ENCODE measurements at regions not wholly inside any gene's neighbourhood (a gene's known extent, or its start where the extent isn't known, plus 50 kb on each side); places are given as distances from the start of the nearest gene placed in this dataset.

DNA sequence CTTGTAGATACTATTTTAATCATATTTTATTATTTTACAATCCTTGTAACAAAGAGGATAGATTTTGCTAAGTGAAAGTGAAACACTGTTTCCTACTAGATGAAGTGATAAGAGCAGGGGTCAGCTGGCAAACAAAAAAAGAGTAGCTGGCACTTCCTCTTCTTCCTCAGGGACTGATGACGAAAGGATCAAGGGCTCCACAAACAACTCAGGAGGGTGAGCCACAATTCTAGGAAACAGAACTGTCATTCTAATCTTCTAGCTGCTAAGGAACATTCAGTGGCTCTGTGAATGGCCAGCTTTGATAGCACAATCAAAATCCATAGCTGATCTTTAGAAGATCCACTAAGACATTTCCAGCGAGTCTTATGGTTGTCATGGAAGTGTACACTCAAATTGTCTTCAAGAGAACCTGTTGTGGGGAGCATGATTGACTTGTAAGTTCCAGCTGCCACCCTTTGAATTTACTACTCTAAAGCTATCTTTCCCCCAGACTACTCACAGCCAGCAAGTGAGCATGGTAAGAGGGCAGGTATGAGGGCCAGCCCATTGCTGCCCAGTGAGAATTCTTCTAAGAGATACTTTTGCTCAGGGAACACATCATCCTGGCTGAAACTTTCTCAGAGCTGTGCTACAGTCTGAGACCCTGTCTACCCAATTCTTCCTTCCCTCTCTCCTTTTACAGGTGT, 275.7 kb upstream of the RASGEF1B start:
- intact Hi-C loops (cut with DNase I; ENCODE audit: low total_unique reads), result no loop called here
- Histone ChIP-seq H3K4me3 (no peak overlapping the region), H3K27ac (no peak overlapping the region), H3K4me1 (no peaks in the 10 kb centered on the region), H3K36me3 (ENCODE audit: low read depth, missing control alignments) (no peaks in the 10 kb centered on the region), H3K27me3 (no peaks in the 10 kb centered on the region), H3K9me3 (no peaks in the 10 kb centered on the region)
- TF ChIP-seq POLR2A (IDR thresholded peaks at IDR 0.05) (no peak), CTCF (IDR thresholded peaks at IDR 0.05) (no peak)
- DNase-seq, result no peak
- 56 to 70% methylated on average over 2 of the region's 2 CpGs for WGBS, 2 donors

DNA sequence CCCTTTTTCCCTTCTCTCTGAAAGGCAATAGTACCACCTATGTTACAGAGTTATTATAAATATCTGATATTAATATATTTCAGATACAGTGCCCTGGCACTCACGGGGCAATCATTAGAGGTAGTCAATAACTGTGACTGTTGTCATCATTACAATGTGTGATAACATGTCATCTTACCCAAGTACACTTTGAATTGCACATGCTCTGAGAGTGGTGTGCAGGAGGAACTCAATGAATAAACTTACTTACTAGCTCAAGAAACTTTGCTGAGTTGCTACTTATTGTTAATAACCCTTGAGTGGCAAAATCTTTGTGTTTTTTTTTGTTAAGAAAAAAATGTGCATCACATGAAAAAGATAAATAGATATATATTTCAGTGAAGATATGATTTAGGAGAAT, 275.1 kb upstream of the RASGEF1B start:
- 72 to 94% methylated on average over 1 of the region's 1 CpG for WGBS, 2 donors
- Histone ChIP-seq H3K27me3 (no peaks in the 10 kb centered on the region), H3K4me3 (no peak overlapping the region), H3K9me3 (no peaks in the 10 kb centered on the region), H3K36me3 (ENCODE audit: low read depth, missing control alignments) (no peaks in the 10 kb centered on the region), H3K4me1 (no peaks in the 10 kb centered on the region), H3K27ac (no peak overlapping the region)
- intact Hi-C loops (cut with DNase I; ENCODE audit: low total_unique reads), result no loop called here
- TF ChIP-seq POLR2A (IDR thresholded peaks at IDR 0.05) (no peak), CTCF (IDR thresholded peaks at IDR 0.05) (no peak)
- DNase-seq, result no peak

DNA sequence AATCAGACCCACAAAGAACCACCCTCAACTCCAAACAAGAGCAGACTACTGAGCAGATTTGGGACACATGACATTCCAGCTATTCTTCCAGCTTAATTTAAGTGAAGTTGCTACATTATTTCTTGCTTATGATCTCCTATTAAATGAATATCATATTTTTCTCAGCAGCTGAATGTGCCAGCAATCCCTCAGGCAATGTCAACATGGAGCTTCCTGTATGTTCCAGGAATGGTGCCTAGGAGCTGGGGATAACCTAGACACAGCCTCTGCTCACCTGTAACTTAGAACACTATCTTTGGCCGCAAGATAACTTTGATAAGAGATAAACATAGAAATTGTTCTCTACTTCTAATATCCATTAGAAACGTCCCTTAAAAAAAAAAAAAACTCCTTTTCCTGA, 274.4 kb upstream of the RASGEF1B start:
- TF ChIP-seq CTCF (IDR thresholded peaks at IDR 0.05) (no peak), POLR2A (IDR thresholded peaks at IDR 0.05) (no peak)
- no peaks in the 10 kb centered on the region for H3K27me3 ChIP-seq
- WGBS, 2 donors, result 83 to 84% methylated on average over 2 of the region's 2 CpGs
- H3K27ac ChIP-seq, result no peak overlapping the region
- no peak for DNase-seq
- no peaks in the 10 kb centered on the region for H3K9me3 ChIP-seq
- H3K4me1 ChIP-seq, result no peaks in the 10 kb centered on the region
- no peak overlapping the region for H3K4me3 ChIP-seq
- no peaks in the 10 kb centered on the region for H3K36me3 ChIP-seq (ENCODE audit: low read depth, missing control alignments)
- intact Hi-C loops (cut with DNase I; ENCODE audit: low total_unique reads), result no loop called here

DNA sequence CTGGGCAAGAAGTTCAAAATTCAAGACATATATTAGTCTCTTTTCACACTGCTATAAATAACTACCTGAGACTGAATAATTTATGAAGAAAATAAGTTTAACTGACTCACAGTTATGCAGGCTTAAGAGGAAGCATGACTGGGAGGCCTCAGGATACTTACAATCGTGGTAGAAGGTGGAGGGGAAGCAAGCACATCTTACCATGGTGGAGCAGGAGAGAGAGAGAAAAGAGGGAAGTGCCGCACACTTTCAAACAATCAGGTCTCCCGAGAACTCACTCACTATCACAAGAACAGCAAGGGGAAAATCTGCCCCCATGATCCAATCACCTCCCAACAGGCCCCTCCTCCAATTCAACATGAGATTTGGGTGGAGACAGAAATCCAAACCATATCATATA, 273.3 kb upstream of the RASGEF1B start:
- WGBS, 2 donors, result 61 to 83% methylated on average over 3 of the region's 3 CpGs
- H3K36me3 ChIP-seq (ENCODE audit: low read depth, missing control alignments), result no peaks in the 10 kb centered on the region
- no peak overlapping the region for H3K4me3 ChIP-seq
- no peak overlapping the region for H3K27ac ChIP-seq
- TF ChIP-seq POLR2A (IDR thresholded peaks at IDR 0.05), result no peak
- no peak for DNase-seq
- no peaks in the 10 kb centered on the region for H3K9me3 ChIP-seq
- intact Hi-C loops (cut with DNase I; ENCODE audit: low total_unique reads), result no loop called here
- H3K27me3 ChIP-seq, result no peaks in the 10 kb centered on the region
- H3K4me1 ChIP-seq, result no peaks in the 10 kb centered on the region

DNA sequence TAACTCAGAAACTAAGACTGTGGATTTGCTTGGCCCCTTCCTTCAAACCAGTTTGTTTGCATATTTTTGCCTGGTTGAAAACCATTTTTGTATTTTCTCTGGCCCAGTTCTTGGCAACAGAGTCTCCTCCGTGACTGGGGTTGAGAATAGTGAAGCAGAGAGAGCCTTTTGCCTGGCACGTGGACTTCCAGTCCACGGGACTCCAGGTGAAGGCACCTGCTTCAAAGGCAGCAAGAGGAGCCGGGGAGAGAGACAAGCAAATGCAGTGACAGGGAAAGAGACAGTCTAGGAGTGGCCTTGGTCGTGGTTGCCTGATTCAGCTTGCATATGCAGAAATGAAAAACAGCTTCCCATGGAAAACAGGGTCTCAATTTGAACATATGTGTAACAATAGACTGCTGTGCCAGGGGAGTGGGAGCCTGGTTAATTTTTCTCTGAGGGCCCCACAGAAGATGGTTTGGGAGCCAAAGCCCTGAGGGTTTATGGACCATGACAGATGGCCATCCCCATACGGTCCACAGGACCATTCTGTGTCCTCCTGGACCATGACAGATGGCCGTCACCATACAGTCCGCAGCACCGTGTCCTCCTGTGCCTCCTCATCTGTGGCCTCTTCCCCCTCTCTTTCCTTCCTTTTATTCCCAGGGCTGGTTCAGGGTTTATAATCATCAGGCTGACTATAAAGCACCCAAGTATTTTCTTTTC, 272.2 kb upstream of the RASGEF1B start:
- Histone ChIP-seq H3K4me1 (no peaks in the 10 kb centered on the region), H3K9me3 (no peaks in the 10 kb centered on the region), H3K4me3 (no peak overlapping the region), H3K27me3 (no peaks in the 10 kb centered on the region), H3K27ac (no peak overlapping the region), H3K36me3 (ENCODE audit: low read depth, missing control alignments) (no peaks in the 10 kb centered on the region)
- intact Hi-C loops (cut with DNase I; ENCODE audit: low total_unique reads), result no loop called here
- WGBS, 2 donors, result 90 to 91% methylated on average over 7 to 9 of the region's 9 CpGs
- TF ChIP-seq POLR2A (IDR thresholded peaks at IDR 0.05) (no peak), CTCF (IDR thresholded peaks at IDR 0.05) (no peak)
- DNase-seq, result no peak
